ENCODE measurements at regions not wholly inside any gene's neighbourhood (a gene's known extent, or its start where the extent isn't known, plus 50 kb on each side); places are given as distances from the start of the nearest gene placed in this dataset.

DNA sequence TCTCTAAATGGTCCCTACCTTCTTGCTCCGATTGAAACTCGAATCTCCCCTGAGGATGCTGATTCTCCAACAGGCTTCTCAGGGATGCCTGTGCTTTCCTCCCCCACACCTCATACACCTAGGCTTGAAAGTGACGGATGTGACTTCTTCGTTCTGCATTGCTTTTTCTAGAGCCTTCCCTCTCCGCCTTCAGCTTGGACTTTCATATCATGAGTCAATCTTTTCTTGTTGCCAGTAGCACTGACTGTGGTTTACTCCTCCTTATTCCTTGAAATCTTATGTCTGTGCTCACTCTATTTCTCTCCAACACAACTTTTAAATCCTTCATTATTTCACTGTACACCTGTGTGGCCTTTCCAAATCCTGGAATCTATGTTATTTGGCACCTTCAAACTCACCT is 451.4 kb downstream of the TMX3 start:
- intact Hi-C loops (cut with micrococcal nuclease), result no loop called here
- DNase-seq, result no peak
- ATAC-seq (ENCODE audit: low read depth), result no peak
- ChIA-PET POLR2A (no interaction called here), CTCF (no interaction called here)
- TF ChIP-seq, protein P1, sequence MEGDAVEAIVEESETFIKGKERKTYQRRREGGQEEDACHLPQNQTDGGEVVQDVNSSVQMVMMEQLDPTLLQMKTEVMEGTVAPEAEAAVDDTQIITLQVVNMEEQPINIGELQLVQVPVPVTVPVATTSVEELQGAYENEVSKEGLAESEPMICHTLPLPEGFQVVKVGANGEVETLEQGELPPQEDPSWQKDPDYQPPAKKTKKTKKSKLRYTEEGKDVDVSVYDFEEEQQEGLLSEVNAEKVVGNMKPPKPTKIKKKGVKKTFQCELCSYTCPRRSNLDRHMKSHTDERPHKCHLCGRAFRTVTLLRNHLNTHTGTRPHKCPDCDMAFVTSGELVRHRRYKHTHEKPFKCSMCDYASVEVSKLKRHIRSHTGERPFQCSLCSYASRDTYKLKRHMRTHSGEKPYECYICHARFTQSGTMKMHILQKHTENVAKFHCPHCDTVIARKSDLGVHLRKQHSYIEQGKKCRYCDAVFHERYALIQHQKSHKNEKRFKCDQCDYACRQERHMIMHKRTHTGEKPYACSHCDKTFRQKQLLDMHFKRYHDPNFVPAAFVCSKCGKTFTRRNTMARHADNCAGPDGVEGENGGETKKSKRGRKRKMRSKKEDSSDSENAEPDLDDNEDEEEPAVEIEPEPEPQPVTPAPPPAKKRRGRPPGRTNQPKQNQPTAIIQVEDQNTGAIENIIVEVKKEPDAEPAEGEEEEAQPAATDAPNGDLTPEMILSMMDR (IDR thresholded peaks at IDR 0.05), result no peak
- H3K27ac Mint-ChIP-seq, result no peak overlapping the region
- H3K9me3 Mint-ChIP-seq, result no peaks in the 10 kb centered on the region
- H3K4me1 Mint-ChIP-seq, result no peaks in the 10 kb centered on the region
- no peak overlapping the region for H3K4me3 Mint-ChIP-seq
- H3K36me3 Mint-ChIP-seq (ENCODE audit: low read depth), result no peaks in the 10 kb centered on the region
- no peaks in the 10 kb centered on the region for H3K27me3 Mint-ChIP-seq

- TF ChIP-seq, protein P1 (IDR thresholded peaks at IDR 0.05), result no peak
- H3K4me1 Mint-ChIP-seq, result no peaks in the 10 kb centered on the region
- POLR2A ChIA-PET, result no interaction called here
- H3K27me3 Mint-ChIP-seq, result no peaks in the 10 kb centered on the region
- ATAC-seq (ENCODE audit: low read depth) (no peak), DNase-seq (no peak)
- intact Hi-C loops (cut with micrococcal nuclease), result no loop called here
- no peak overlapping the region for H3K27ac Mint-ChIP-seq
- H3K4me3 Mint-ChIP-seq, result no peak overlapping the region
- CTCF ChIA-PET, result no interaction called here
- no peaks in the 10 kb centered on the region for H3K9me3 Mint-ChIP-seq
- H3K36me3 Mint-ChIP-seq (ENCODE audit: low read depth), result no peaks in the 10 kb centered on the region
These were observed 452.1 kb downstream of the TMX3 start for GRCh38 chr18:68262690-68263294.

GRCh38 chr18:68256418-68257067 is 458.4 kb downstream of the TMX3 start:
- no peaks in the 10 kb centered on the region for H3K36me3 Mint-ChIP-seq (ENCODE audit: low read depth)
- no peaks in the 10 kb centered on the region for H3K9me3 Mint-ChIP-seq
- DNase-seq (no peak), ATAC-seq (ENCODE audit: low read depth) (no peak)
- TF ChIP-seq, protein P1 (IDR thresholded peaks at IDR 0.05), result no peak
- intact Hi-C loops (cut with micrococcal nuclease), result no loop called here
- no peak overlapping the region for H3K4me3 Mint-ChIP-seq
- POLR2A ChIA-PET, result no interaction called here
- no peak overlapping the region for H3K27ac Mint-ChIP-seq
- H3K27me3 Mint-ChIP-seq, result no peaks in the 10 kb centered on the region
- no peaks in the 10 kb centered on the region for H3K4me1 Mint-ChIP-seq
- CTCF ChIA-PET, result no interaction called here

GRCh38 chr18:68244786-68245185 is 470.1 kb downstream of the TMX3 start:
- POLR2A ChIA-PET, result no interaction called here
- Mint-ChIP-seq H3K4me1 (no peaks in the 10 kb centered on the region), H3K9me3 (no peaks in the 10 kb centered on the region), H3K36me3 (ENCODE audit: low read depth) (no peaks in the 10 kb centered on the region), H3K4me3 (no peak overlapping the region), H3K27ac (no peak overlapping the region), H3K27me3 (no peaks in the 10 kb centered on the region)
- intact Hi-C loops (cut with micrococcal nuclease), result no loop called here
- ATAC-seq (ENCODE audit: low read depth), result no peak
- CTCF ChIA-PET, result no interaction called here
- DNase-seq, result no peak
- TF ChIP-seq, protein P1 (IDR thresholded peaks at IDR 0.05), result no peak

GRCh38 chr18:68241881-68242280 is 473.0 kb downstream of the TMX3 start:
- Mint-ChIP-seq H3K27ac (no peak overlapping the region), H3K9me3 (no peaks in the 10 kb centered on the region), H3K27me3 (no peaks in the 10 kb centered on the region), H3K4me3 (no peak overlapping the region), H3K4me1 (no peaks in the 10 kb centered on the region), H3K36me3 (ENCODE audit: low read depth) (no peaks in the 10 kb centered on the region)
- TF ChIP-seq, protein P1 (IDR thresholded peaks at IDR 0.05), result no peak
- intact Hi-C loops (cut with micrococcal nuclease), result no loop called here
- POLR2A ChIA-PET, result no interaction called here
- CTCF ChIA-PET, result no interaction called here
- DNase-seq (no peak), ATAC-seq (ENCODE audit: low read depth) (no peak)
